HEK293 (cell line): ENCODE measurements at regions not wholly inside any gene's neighbourhood (a gene's known extent, or its start where the extent isn't known, plus 50 kb on each side); places are given as distances from the start of the nearest gene placed in this dataset.

Source experiments
- REST ChIP-seq: fragments of 450-650 bp; formaldehyde crosslinking; IDR thresholded peaks from 2 replicates; pipeline ENCODE4 v1.5.1; 2016; ENCODE audit warnings: missing biosample characterization, missing genetic modification characterization
- SP3 ChIP-seq: fragments of 450-650 bp; formaldehyde crosslinking; IDR thresholded peaks from 2 replicates; pipeline ENCODE4 v1.5.1; 2016; ENCODE audit warnings: missing biosample characterization, missing genetic modification characterization
- ZBTB20 ChIP-seq: fragments of 450-650 bp; formaldehyde crosslinking; IDR thresholded peaks from 2 replicates; pipeline ENCODE4 v1.5.1; 2016; ENCODE audit warnings: missing biosample characterization, missing genetic modification characterization
- ZNF121 ChIP-seq: fragments of 450-650 bp; formaldehyde crosslinking; IDR thresholded peaks from 2 replicates; pipeline ENCODE4 v1.5.1; 2016; ENCODE audit warnings: missing biosample characterization, missing genetic modification characterization
- ZNF423 ChIP-seq: fragments of 450-650 bp; formaldehyde crosslinking; IDR thresholded peaks from 2 replicates; pipeline ENCODE4 v1.5.1; 2016; ENCODE audit warnings: missing biosample characterization, missing genetic modification characterization
- ZNF473 ChIP-seq: fragments of 450-650 bp; formaldehyde crosslinking; IDR thresholded peaks from 2 replicates; pipeline ENCODE4 v1.5.1; 2017; ENCODE audit warnings: missing biosample characterization, missing genetic modification characterization
- ZNF549 ChIP-seq: fragments of 450-650 bp; IDR thresholded peaks from 2 replicates; pipeline ENCODE4 v1.5.1; 2018; ENCODE audit warnings: missing biosample characterization, missing genetic modification characterization, mild to moderate bottlenecking, inconsistent platforms, moderate library complexity
- ZNF558 ChIP-seq: fragments of 450-650 bp; formaldehyde crosslinking; IDR thresholded peaks from 2 replicates; pipeline ENCODE4 v1.5.1; 2016; ENCODE audit warnings: missing biosample characterization, missing genetic modification characterization
- ZNF623 ChIP-seq: fragments of 450-650 bp; formaldehyde crosslinking; IDR thresholded peaks from 2 replicates; pipeline ENCODE4 v1.5.1; 2016; ENCODE audit warnings: missing biosample characterization, missing genetic modification characterization
- ZNF76 ChIP-seq: fragments of 450-650 bp; formaldehyde crosslinking; IDR thresholded peaks from 2 replicates; pipeline ENCODE4; 2016; ENCODE audit warnings: low read depth, missing biosample characterization, missing genetic modification characterization, borderline replicate concordance
- TF ChIP-seq, protein P1 (sequence below): fragments of 450-650 bp; formaldehyde crosslinking; IDR thresholded peaks from 2 replicates; pipeline ENCODE4 v1.5.1; 2016; ENCODE audit warnings: missing biosample characterization, missing genetic modification characterization

DNA sequence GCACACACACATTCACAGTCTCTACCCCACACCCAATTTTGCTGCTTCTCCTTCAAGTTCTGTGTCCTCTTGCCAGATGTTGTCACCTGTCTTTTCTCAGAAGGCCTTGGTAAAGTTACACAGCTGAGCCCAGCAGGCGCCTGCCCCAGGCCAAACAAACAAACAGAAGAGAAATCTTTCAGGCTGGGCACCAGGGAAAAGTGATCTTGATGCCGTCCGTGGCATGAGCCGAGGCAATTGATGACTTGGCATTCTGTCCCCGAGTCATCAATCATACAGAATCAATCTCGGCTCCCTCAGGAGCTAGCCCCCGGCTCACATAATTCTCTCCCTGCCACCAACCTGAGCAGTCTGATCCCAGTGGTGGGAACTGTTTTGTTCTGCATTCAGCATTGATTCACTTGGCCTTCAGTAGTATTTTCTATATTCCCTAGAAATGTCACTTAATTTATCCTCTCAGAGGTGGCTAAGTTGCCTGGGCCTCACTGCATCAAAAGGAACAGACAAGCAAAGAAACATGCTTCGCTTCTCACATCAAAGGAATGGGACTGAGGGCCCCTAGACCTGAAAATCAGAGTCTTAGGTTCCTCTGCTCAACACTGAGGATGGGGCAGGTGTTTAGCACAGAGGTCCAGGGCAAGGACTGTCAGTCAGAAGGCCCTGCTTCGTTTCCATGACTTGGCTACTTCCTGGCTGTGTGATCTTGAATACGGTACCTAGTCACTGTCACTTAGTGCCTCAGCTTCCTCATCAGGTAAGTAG, 278.8 kb upstream of the CELF4 start:
- TF ChIP-seq ZNF623: no peak
- TF ChIP-seq ZNF549 (tag by site-specific recombination): no peak
- TF ChIP-seq ZNF121 (tag by site-specific recombination): no peak
- TF ChIP-seq ZNF473 (tag by site-specific recombination): no peak
- TF ChIP-seq, protein P1, sequence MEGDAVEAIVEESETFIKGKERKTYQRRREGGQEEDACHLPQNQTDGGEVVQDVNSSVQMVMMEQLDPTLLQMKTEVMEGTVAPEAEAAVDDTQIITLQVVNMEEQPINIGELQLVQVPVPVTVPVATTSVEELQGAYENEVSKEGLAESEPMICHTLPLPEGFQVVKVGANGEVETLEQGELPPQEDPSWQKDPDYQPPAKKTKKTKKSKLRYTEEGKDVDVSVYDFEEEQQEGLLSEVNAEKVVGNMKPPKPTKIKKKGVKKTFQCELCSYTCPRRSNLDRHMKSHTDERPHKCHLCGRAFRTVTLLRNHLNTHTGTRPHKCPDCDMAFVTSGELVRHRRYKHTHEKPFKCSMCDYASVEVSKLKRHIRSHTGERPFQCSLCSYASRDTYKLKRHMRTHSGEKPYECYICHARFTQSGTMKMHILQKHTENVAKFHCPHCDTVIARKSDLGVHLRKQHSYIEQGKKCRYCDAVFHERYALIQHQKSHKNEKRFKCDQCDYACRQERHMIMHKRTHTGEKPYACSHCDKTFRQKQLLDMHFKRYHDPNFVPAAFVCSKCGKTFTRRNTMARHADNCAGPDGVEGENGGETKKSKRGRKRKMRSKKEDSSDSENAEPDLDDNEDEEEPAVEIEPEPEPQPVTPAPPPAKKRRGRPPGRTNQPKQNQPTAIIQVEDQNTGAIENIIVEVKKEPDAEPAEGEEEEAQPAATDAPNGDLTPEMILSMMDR (tag by site-specific recombination): no peak
- no peak for TF ChIP-seq REST (tag by site-specific recombination)
- no peak for TF ChIP-seq ZNF423 (tag by site-specific recombination)
- no peak for TF ChIP-seq ZNF558 (tag by site-specific recombination)
- TF ChIP-seq SP3 (tag by site-specific recombination): no peak
- no peak for TF ChIP-seq ZNF76 (tag by site-specific recombination)
- TF ChIP-seq ZBTB20: no peak
